Immature natural killer cell (primary cell): ENCODE measurements at regions not wholly inside any gene's neighbourhood (a gene's known extent, or its start where the extent isn't known, plus 50 kb on each side); places are given as distances from the start of the nearest gene placed in this dataset.

Source experiments
- DNase-seq, 3 donors: peaks; one replicate each; pipeline ENCODE4 v3.0.0; 2022; ENCODE audit warnings: mixed read lengths in 1 of 3
- H3K27ac Mint-ChIP-seq, 6 donors: one replicate each; pipeline ENCODE4 v1.8.0; 2020; ENCODE audit warnings: mixed read lengths in 6 of 6, mild to moderate bottlenecking in 5 of 6, inconsistent platforms in 4 of 6, moderate library complexity in 3 of 6
- H3K27me3 Mint-ChIP-seq, 3 donors: one replicate each; pipeline ENCODE4 v1.8.0; 2020 to 2021; ENCODE audit warnings: low read depth in 3 of 3, mild to moderate bottlenecking in 3 of 3, mixed read lengths in 3 of 3, moderate library complexity in 3 of 3, inconsistent platforms in 1 of 3
- H3K36me3 Mint-ChIP-seq, 3 donors: one replicate each; pipeline ENCODE4 v1.8.0; 2020; ENCODE audit warnings: mixed read lengths in 3 of 3, inconsistent platforms in 2 of 3, mild to moderate bottlenecking in 2 of 3
- H3K4me1 Mint-ChIP-seq, 2 donors: one replicate each; pipeline ENCODE4 v1.8.0; 2020; ENCODE audit warnings: inconsistent platforms in 2 of 2, mild to moderate bottlenecking in 2 of 2, mixed read lengths in 2 of 2, moderate library complexity in 1 of 2
- H3K4me3 Mint-ChIP-seq, 5 donors: one replicate each; pipeline ENCODE4 v1.8.0; 2020; ENCODE audit warnings: mild to moderate bottlenecking in 5 of 5, mixed read lengths in 5 of 5, inconsistent platforms in 3 of 5, moderate library complexity in 3 of 5
- H3K9me3 Mint-ChIP-seq, 6 donors: one replicate each; pipeline ENCODE4 v1.8.0; 2020; ENCODE audit warnings: mild to moderate bottlenecking in 6 of 6, mixed read lengths in 6 of 6, inconsistent platforms in 4 of 6, moderate library complexity in 3 of 6

- no peak for DNase-seq
- Mint-ChIP-seq H3K9me3 (peaks cover 0 to 7% (median 2%) of the 10 kb centered on the region in 6 donors), H3K4me1 (no peaks in the 10 kb centered on the region), H3K27me3 (peaks cover 0 to 2% (median 0%) of the 10 kb centered on the region in 3 donors), H3K27ac (no peak overlapping the region), H3K36me3 (no peaks in the 10 kb centered on the region), H3K4me3 (no peak overlapping the region)
Observed at GRCh38 chr5:82834151-82834550, 243.0 kb downstream of the TMEM167A start.

GRCh38 chr5:82833277-82833676 is 243.9 kb downstream of the TMEM167A start:
- H3K27me3 Mint-ChIP-seq = peaks cover 0 to 2% (median 0%) of the 10 kb centered on the region in 3 donors
- H3K36me3 Mint-ChIP-seq = no peaks in the 10 kb centered on the region
- H3K4me3 Mint-ChIP-seq = no peak overlapping the region
- no peaks in the 10 kb centered on the region for H3K4me1 Mint-ChIP-seq
- no peak for DNase-seq
- H3K27ac Mint-ChIP-seq = no peak overlapping the region
- H3K9me3 Mint-ChIP-seq = peaks cover 0 to 7% (median 2%) of the 10 kb centered on the region in 6 donors

- Mint-ChIP-seq H3K27ac (no peak overlapping the region), H3K27me3 (peaks cover 0 to 2% (median 0%) of the 10 kb centered on the region in 3 donors), H3K4me3 (no peak overlapping the region), H3K4me1 (no peaks in the 10 kb centered on the region), H3K9me3 (peaks cover 0 to 7% (median 2%) of the 10 kb centered on the region in 6 donors), H3K36me3 (no peaks in the 10 kb centered on the region)
- DNase-seq = no peak
Observed at GRCh38 chr5:82832445-82832844, 244.7 kb downstream of the TMEM167A start.

- no peak for DNase-seq
Observed at GRCh38 chr5:82828211-82828610, 249.0 kb downstream of the TMEM167A start.

GRCh38 chr5:82827651-82828050 is 249.5 kb downstream of the TMEM167A start:
- H3K4me3 Mint-ChIP-seq = no peak overlapping the region
- H3K36me3 Mint-ChIP-seq = no peaks in the 10 kb centered on the region
- H3K9me3 Mint-ChIP-seq = peaks cover 0 to 3% (median 0%) of the 10 kb centered on the region in 6 donors
- peaks cover 0 to 2% (median 0%) of the 10 kb centered on the region in 3 donors for H3K27me3 Mint-ChIP-seq
- DNase-seq = no peak
- no peak overlapping the region for H3K27ac Mint-ChIP-seq
- H3K4me1 Mint-ChIP-seq = no peaks in the 10 kb centered on the region

More at GRCh38 chr5:82828211-82828610, 249.0 kb downstream of the TMEM167A start:
- Mint-ChIP-seq H3K27ac (no peak overlapping the region), H3K27me3 (peaks cover 0 to 2% (median 0%) of the 10 kb centered on the region in 3 donors), H3K36me3 (no peaks in the 10 kb centered on the region), H3K4me1 (no peaks in the 10 kb centered on the region), H3K9me3 (peaks cover 0 to 3% (median 0%) of the 10 kb centered on the region in 6 donors), H3K4me3 (no peak overlapping the region)

- H3K27ac Mint-ChIP-seq = no peak overlapping the region
- H3K4me3 Mint-ChIP-seq = no peak overlapping the region
- DNase-seq = no peak
- peaks cover 0 to 7% of the 10 kb centered on the region in 2 donors for H3K4me1 Mint-ChIP-seq
- H3K27me3 Mint-ChIP-seq = peaks cover 2 to 3% (median 2%) of the 10 kb centered on the region in 3 donors
- H3K36me3 Mint-ChIP-seq = no peaks in the 10 kb centered on the region
- no peaks in the 10 kb centered on the region for H3K9me3 Mint-ChIP-seq
Observed at GRCh38 chr5:82822634-82822927, 254.6 kb downstream of the TMEM167A start.

- Mint-ChIP-seq H3K4me3 (no peak overlapping the region), H3K27me3 (peaks cover 2 to 3% (median 2%) of the 10 kb centered on the region in 3 donors), H3K36me3 (no peaks in the 10 kb centered on the region), H3K9me3 (no peaks in the 10 kb centered on the region), H3K27ac (no peak overlapping the region), H3K4me1 (peaks cover 0 to 7% of the 10 kb centered on the region in 2 donors)
- no peak for DNase-seq
Observed at GRCh38 chr5:82821846-82822633, 255.2 kb downstream of the TMEM167A start.

GRCh38 chr5:82820961-82821845 is 256.0 kb downstream of the TMEM167A start:
- peaks cover 0 to 7% of the 10 kb centered on the region in 2 donors for H3K4me1 Mint-ChIP-seq
- no peaks in the 10 kb centered on the region for H3K9me3 Mint-ChIP-seq
- no peak overlapping the region for H3K27ac Mint-ChIP-seq
- no peak overlapping the region for H3K4me3 Mint-ChIP-seq
- H3K36me3 Mint-ChIP-seq = no peaks in the 10 kb centered on the region
- peaks cover 2 to 3% (median 2%) of the 10 kb centered on the region in 3 donors for H3K27me3 Mint-ChIP-seq
- no peak for DNase-seq

- no peak for DNase-seq
- Mint-ChIP-seq H3K4me1 (peaks cover 0 to 7% of the 10 kb centered on the region in 2 donors), H3K9me3 (no peaks in the 10 kb centered on the region), H3K4me3 (no peak overlapping the region), H3K27me3 (peaks cover 2 to 3% (median 2%) of the 10 kb centered on the region in 3 donors), H3K36me3 (no peaks in the 10 kb centered on the region), H3K27ac (no peak overlapping the region)
Observed at GRCh38 chr5:82820188-82820587, 257.0 kb downstream of the TMEM167A start.

GRCh38 chr5:82817897-82818676 is 259.1 kb downstream of the TMEM167A start:
- H3K9me3 Mint-ChIP-seq = no peaks in the 10 kb centered on the region
- DNase-seq = no peak
- no peak overlapping the region for H3K27ac Mint-ChIP-seq
- no peak overlapping the region for H3K4me3 Mint-ChIP-seq
- peaks cover 2 to 3% (median 2%) of the 10 kb centered on the region in 3 donors for H3K27me3 Mint-ChIP-seq
- no peaks in the 10 kb centered on the region for H3K36me3 Mint-ChIP-seq
- H3K4me1 Mint-ChIP-seq = peaks cover 0 to 7% of the 10 kb centered on the region in 2 donors

- Mint-ChIP-seq H3K36me3 (no peaks in the 10 kb centered on the region), H3K9me3 (no peaks in the 10 kb centered on the region), H3K27me3 (peaks cover 2 to 3% (median 2%) of the 10 kb centered on the region in 3 donors), H3K4me3 (no peak overlapping the region), H3K27ac (no peak overlapping the region), H3K4me1 (peaks cover 0 to 7% of the 10 kb centered on the region in 2 donors)
- DNase-seq = no peak
Observed at GRCh38 chr5:82816926-82817325, 260.3 kb downstream of the TMEM167A start.

- Mint-ChIP-seq H3K27ac (no peak overlapping the region), H3K27me3 (peaks cover 1 to 3% (median 2%) of the 10 kb centered on the region in 3 donors), H3K4me1 (peaks cover 0 to 4% of the 10 kb centered on the region in 2 donors), H3K9me3 (no peaks in the 10 kb centered on the region), H3K4me3 (no peak overlapping the region), H3K36me3 (no peaks in the 10 kb centered on the region)
- no peak for DNase-seq
Observed at GRCh38 chr5:82815871-82816270, 261.3 kb downstream of the TMEM167A start.

- H3K4me3 Mint-ChIP-seq = no peak overlapping the region
- no peaks in the 10 kb centered on the region for H3K4me1 Mint-ChIP-seq
- no peaks in the 10 kb centered on the region for H3K9me3 Mint-ChIP-seq
- no peak for DNase-seq
- no peak overlapping the region for H3K27ac Mint-ChIP-seq
- no peaks in the 10 kb centered on the region for H3K36me3 Mint-ChIP-seq
- H3K27me3 Mint-ChIP-seq = peaks cover 0 to 3% (median 2%) of the 10 kb centered on the region in 3 donors
Observed at GRCh38 chr5:82813861-82814260, 263.3 kb downstream of the TMEM167A start.
